Right cardiac atrium (tissue), 5 donors: ENCODE measurements at regions not wholly inside any gene's neighbourhood (a gene's known extent, or its start where the extent isn't known, plus 50 kb on each side); places are given as distances from the start of the nearest gene placed in this dataset.

ENCODE experiments used
- ATAC-seq, 2 donors: fragments of 200-7000 bp; cut with Tn5 transposase; one replicate each; pipeline versions ENCODE4 v1.8.0 to v1.9.1; 2020; ENCODE audit warnings: moderate library complexity in 2 of 2, mild to moderate bottlenecking in 1 of 2
- DNase-seq, 3 donors: peaks; one replicate each; pipeline ENCODE4 v3.0.0-alpha.2; 2020
- H3K27ac ChIP-seq: one replicate; pipeline ENCODE4 v1.5.1; 2013; ENCODE audit warnings: mild to moderate bottlenecking, low read length, control low read depth, moderate library complexity
- H3K27me3 ChIP-seq: one replicate; pipeline ENCODE4 v1.6.1; 2013; ENCODE audit not compliant: control insufficient read depth, insufficient read depth
- H3K4me1 ChIP-seq: one replicate; pipeline ENCODE4 v1.6.1; 2013; ENCODE audit warnings: low read length; ENCODE audit not compliant: control insufficient read depth, insufficient read depth
- H3K4me3 ChIP-seq: one replicate; pipeline ENCODE4 v1.5.1; 2013; ENCODE audit warnings: low read length, control low read depth
- H3K9me3 ChIP-seq: one replicate; pipeline ENCODE4 v1.6.1; 2013; ENCODE audit warnings: low read length; ENCODE audit not compliant: control insufficient read depth
- WGBS: extraction: QIAGEN DNeasy Blood & Tissue Kit; methylation state at CpG from one replicate; pipeline ENCODE4 v1.1.7; 2013; 5-methylcytosine and 5-hydroxymethylcytosine counted together
- intact Hi-C, 4 donors: fragments of 100-400 bp; cut with DNase I; formaldehyde crosslinking; loops; one replicate each; pipeline versions ENCODE4 v1.11.0 to v1.14.0; 2022 to 2023
- donor health status: healthy with polysubstance abuse.
- donor health status: DM: no; HTN: yes; CAD: no.
- donor health status: DM: no; HTN: no; CAD: no.
- donor health status: DM: no; HTN: yes; CAD: no; lungs with severe emphysema.
- donor health status: DM: yes; HTN: yes; CAD: no.

GRCh38 chr16:73268366-73268993 is 220.6 kb upstream of the ZFHX3 start:
- Histone ChIP-seq H3K4me3 (no peak overlapping the region), H3K27ac (no peak overlapping the region), H3K27me3 (no peaks in the 10 kb centered on the region), H3K4me1 (no peaks in the 10 kb centered on the region), H3K9me3 (no peaks in the 10 kb centered on the region)
- ATAC-seq, result no peak
- 87% methylated on average over 14 of the region's 14 CpGs for WGBS
- intact Hi-C loops, result no loop called here
- DNase-seq, result no peak

- 70% methylated on average over 5 of the region's 5 CpGs for WGBS
- no peak overlapping the region for H3K27ac ChIP-seq
- H3K27me3 ChIP-seq, result no peaks in the 10 kb centered on the region
- intact Hi-C loops, result no loop called here
- H3K4me3 ChIP-seq, result no peak overlapping the region
- ATAC-seq, result no peak
- no peaks in the 10 kb centered on the region for H3K4me1 ChIP-seq
- H3K9me3 ChIP-seq, result no peaks in the 10 kb centered on the region
- DNase-seq, result no peak
These were observed 218.0 kb upstream of the ZFHX3 start for GRCh38 chr16:73265935-73266334.

GRCh38 chr16:73265124-73265837 is 217.4 kb upstream of the ZFHX3 start:
- intact Hi-C loops, result no loop called here
- WGBS, result 70% methylated on average over 10 of the region's 10 CpGs

GRCh38 chr16:73262931-73263330 is 215.0 kb upstream of the ZFHX3 start:
- Histone ChIP-seq H3K27me3 (no peaks in the 10 kb centered on the region), H3K27ac (no peak overlapping the region), H3K4me3 (no peak overlapping the region), H3K4me1 (no peaks in the 10 kb centered on the region), H3K9me3 (no peaks in the 10 kb centered on the region)
- no peak for ATAC-seq
- WGBS, result 81% methylated on average over 2 of the region's 2 CpGs
- intact Hi-C loops, result no loop called here
- peak in 1 of 3 donors; percentile 50 for DNase-seq

More at GRCh38 chr16:73265124-73265837, 217.4 kb upstream of the ZFHX3 start:
- H3K9me3 ChIP-seq, result no peaks in the 10 kb centered on the region
- no peaks in the 10 kb centered on the region for H3K4me1 ChIP-seq
- ATAC-seq (no peak), DNase-seq (no peak)
- H3K27me3 ChIP-seq, result no peaks in the 10 kb centered on the region
- H3K27ac ChIP-seq, result no peak overlapping the region
- no peak overlapping the region for H3K4me3 ChIP-seq

- intact Hi-C loops, result no loop called here
- no peaks in the 10 kb centered on the region for H3K9me3 ChIP-seq
- H3K27me3 ChIP-seq, result no peaks in the 10 kb centered on the region
- no peak for DNase-seq
- no peak overlapping the region for H3K4me3 ChIP-seq
- H3K4me1 ChIP-seq, result no peaks in the 10 kb centered on the region
- no peak for ATAC-seq
- 58% methylated on average over 3 of the region's 3 CpGs for WGBS
- H3K27ac ChIP-seq, result no peak overlapping the region
These were observed 207.1 kb upstream of the ZFHX3 start for GRCh38 chr16:73255031-73255430.

GRCh38 chr16:73253922-73254480 is 206.1 kb upstream of the ZFHX3 start:
- no peaks in the 10 kb centered on the region for H3K4me1 ChIP-seq
- H3K9me3 ChIP-seq, result no peaks in the 10 kb centered on the region
- ATAC-seq, result no peak
- no peak for DNase-seq
- no peak overlapping the region for H3K27ac ChIP-seq
- H3K4me3 ChIP-seq, result no peak overlapping the region
- intact Hi-C loops, result no loop called here
- H3K27me3 ChIP-seq, result no peaks in the 10 kb centered on the region
- 87% methylated on average over 3 of the region's 3 CpGs for WGBS

- Histone ChIP-seq H3K4me3 (no peak overlapping the region), H3K27ac (no peak overlapping the region), H3K27me3 (no peaks in the 10 kb centered on the region), H3K9me3 (no peaks in the 10 kb centered on the region), H3K4me1 (no peaks in the 10 kb centered on the region)
- intact Hi-C loops, result no loop called here
- WGBS, result 67% methylated on average over 10 of the region's 10 CpGs
- ATAC-seq, result no peak
- DNase-seq, result no peak
These were observed 204.5 kb upstream of the ZFHX3 start for GRCh38 chr16:73252446-73252845.

GRCh38 chr16:73251608-73252007 is 203.7 kb upstream of the ZFHX3 start:
- no peak for DNase-seq
- WGBS, result 93% methylated on average over 7 of the region's 7 CpGs
- ATAC-seq, result no peak
- no peaks in the 10 kb centered on the region for H3K27me3 ChIP-seq
- H3K9me3 ChIP-seq, result no peaks in the 10 kb centered on the region
- intact Hi-C loops, result no loop called here
- H3K4me1 ChIP-seq, result no peaks in the 10 kb centered on the region
- H3K4me3 ChIP-seq, result no peak overlapping the region
- no peak overlapping the region for H3K27ac ChIP-seq

GRCh38 chr16:73248316-73248715 is 200.4 kb upstream of the ZFHX3 start:
- 96% methylated on average over 4 of the region's 4 CpGs for WGBS
- Histone ChIP-seq H3K27ac (no peak overlapping the region), H3K4me3 (no peak overlapping the region), H3K9me3 (no peaks in the 10 kb centered on the region), H3K27me3 (no peaks in the 10 kb centered on the region), H3K4me1 (no peaks in the 10 kb centered on the region)
- ATAC-seq (no peak), DNase-seq (no peak)
- intact Hi-C loops, result no loop called here

GRCh38 chr16:73240920-73241319 is 193.0 kb upstream of the ZFHX3 start:
- intact Hi-C loops, result no loop called here
- H3K4me3 ChIP-seq, result no peak overlapping the region
- no peaks in the 10 kb centered on the region for H3K4me1 ChIP-seq
- 90% methylated on average over 4 of the region's 4 CpGs for WGBS
- H3K27me3 ChIP-seq, result no peaks in the 10 kb centered on the region
- H3K9me3 ChIP-seq, result no peaks in the 10 kb centered on the region
- no peak for ATAC-seq
- no peak for DNase-seq
- no peak overlapping the region for H3K27ac ChIP-seq

- DNase-seq, result no peak
- no peak for ATAC-seq
- Histone ChIP-seq H3K4me3 (no peak overlapping the region), H3K9me3 (no peaks in the 10 kb centered on the region), H3K4me1 (no peaks in the 10 kb centered on the region), H3K27me3 (no peaks in the 10 kb centered on the region), H3K27ac (no peak overlapping the region)
- 82% methylated on average over 4 of the region's 4 CpGs for WGBS
- intact Hi-C loops, result no loop called here
These were observed 189.7 kb upstream of the ZFHX3 start for GRCh38 chr16:73237601-73238000.
